ENCODE measurements at regions not wholly inside any gene's neighbourhood (a gene's known extent, or its start where the extent isn't known, plus 50 kb on each side); places are given as distances from the start of the nearest gene placed in this dataset.
A peak's percentile ranks its signal among the peaks of the same experiment; 100 is the strongest.

- Mint-ChIP-seq H3K27ac (no peak overlapping the region), H3K4me3 (no peak overlapping the region), H3K9me3 (no peaks in the 10 kb centered on the region), H3K4me1 (no peaks in the 10 kb centered on the region), H3K27me3 (peaks cover 2% of the 10 kb centered on the region), H3K36me3 (ENCODE audit: low read depth) (no peaks in the 10 kb centered on the region)
- DNase-seq (no peak), ATAC-seq (no peak)
Measured at GRCh38 chr1:58104960-58105359, 441.6 kb downstream of the OMA1 start.

- no peaks in the 10 kb centered on the region for H3K9me3 Mint-ChIP-seq
- H3K27ac Mint-ChIP-seq: no peak overlapping the region
- DNase-seq (no peak), ATAC-seq (no peak)
- no peaks in the 10 kb centered on the region for H3K27me3 Mint-ChIP-seq
- no peaks in the 10 kb centered on the region for H3K4me1 Mint-ChIP-seq
- H3K4me3 Mint-ChIP-seq: no peak overlapping the region
- H3K36me3 Mint-ChIP-seq (ENCODE audit: low read depth): no peaks in the 10 kb centered on the region
Measured at GRCh38 chr1:58096714-58097113, 449.8 kb downstream of the OMA1 start.

GRCh38 chr1:58095183-58095582 is 451.3 kb downstream of the OMA1 start:
- Mint-ChIP-seq H3K9me3 (no peaks in the 10 kb centered on the region), H3K36me3 (ENCODE audit: low read depth) (no peaks in the 10 kb centered on the region), H3K27me3 (no peaks in the 10 kb centered on the region), H3K27ac (no peak overlapping the region), H3K4me3 (no peak overlapping the region), H3K4me1 (no peaks in the 10 kb centered on the region)
- ATAC-seq (no peak), DNase-seq (no peak)

GRCh38 chr1:58094221-58094620 is 452.3 kb downstream of the OMA1 start:
- Mint-ChIP-seq H3K4me3 (no peak overlapping the region), H3K27me3 (no peaks in the 10 kb centered on the region), H3K9me3 (no peaks in the 10 kb centered on the region), H3K27ac (no peak overlapping the region), H3K4me1 (no peaks in the 10 kb centered on the region), H3K36me3 (ENCODE audit: low read depth) (no peaks in the 10 kb centered on the region)
- DNase-seq (no peak), ATAC-seq (no peak)

- Mint-ChIP-seq H3K4me3 (no peak overlapping the region), H3K36me3 (ENCODE audit: low read depth) (no peaks in the 10 kb centered on the region), H3K27me3 (no peaks in the 10 kb centered on the region), H3K27ac (no peak overlapping the region), H3K9me3 (no peaks in the 10 kb centered on the region), H3K4me1 (no peaks in the 10 kb centered on the region)
- DNase-seq (no peak), ATAC-seq (no peak)
Measured at GRCh38 chr1:58090640-58091039, 455.9 kb downstream of the OMA1 start.

GRCh38 chr1:58089898-58090534 is 456.5 kb downstream of the OMA1 start:
- Mint-ChIP-seq H3K9me3 (no peaks in the 10 kb centered on the region), H3K36me3 (ENCODE audit: low read depth) (no peaks in the 10 kb centered on the region), H3K4me1 (no peaks in the 10 kb centered on the region), H3K27me3 (no peaks in the 10 kb centered on the region), H3K27ac (no peak overlapping the region), H3K4me3 (no peak overlapping the region)
- DNase-seq (no peak), ATAC-seq (no peak)

- Mint-ChIP-seq H3K36me3 (ENCODE audit: low read depth) (no peaks in the 10 kb centered on the region), H3K9me3 (no peaks in the 10 kb centered on the region), H3K4me3 (no peak overlapping the region), H3K27ac (no peak overlapping the region), H3K4me1 (no peaks in the 10 kb centered on the region), H3K27me3 (no peaks in the 10 kb centered on the region)
- no peak for DNase-seq
- peak; percentile 66 for ATAC-seq
Measured at GRCh38 chr1:58084266-58084665, 462.3 kb downstream of the OMA1 start.

GRCh38 chr1:58082596-58082995 is 463.9 kb downstream of the OMA1 start:
- DNase-seq (no peak), ATAC-seq (no peak)
- no peaks in the 10 kb centered on the region for H3K36me3 Mint-ChIP-seq (ENCODE audit: low read depth)
- peaks cover 2% of the 10 kb centered on the region for H3K27me3 Mint-ChIP-seq
- no peaks in the 10 kb centered on the region for H3K9me3 Mint-ChIP-seq
- no peak overlapping the region for H3K27ac Mint-ChIP-seq
- H3K4me1 Mint-ChIP-seq: no peaks in the 10 kb centered on the region
- no peak overlapping the region for H3K4me3 Mint-ChIP-seq

- H3K27me3 Mint-ChIP-seq: peaks cover 2% of the 10 kb centered on the region
- no peak for ATAC-seq
- DNase-seq: no peak
- no peaks in the 10 kb centered on the region for H3K9me3 Mint-ChIP-seq
- H3K4me3 Mint-ChIP-seq: no peak overlapping the region
- no peak overlapping the region for H3K27ac Mint-ChIP-seq
- no peaks in the 10 kb centered on the region for H3K36me3 Mint-ChIP-seq (ENCODE audit: low read depth)
- H3K4me1 Mint-ChIP-seq: no peaks in the 10 kb centered on the region
Measured at GRCh38 chr1:58076258-58076657, 470.3 kb downstream of the OMA1 start.

GRCh38 chr1:58075188-58075578 is 471.3 kb downstream of the OMA1 start:
- Mint-ChIP-seq H3K27ac (no peak overlapping the region), H3K4me3 (no peak overlapping the region), H3K9me3 (no peaks in the 10 kb centered on the region), H3K27me3 (peaks cover 2% of the 10 kb centered on the region), H3K4me1 (no peaks in the 10 kb centered on the region), H3K36me3 (ENCODE audit: low read depth) (no peaks in the 10 kb centered on the region)
- ATAC-seq (no peak), DNase-seq (no peak)

- Mint-ChIP-seq H3K9me3 (no peaks in the 10 kb centered on the region), H3K27me3 (no peaks in the 10 kb centered on the region), H3K27ac (no peak overlapping the region), H3K4me1 (no peaks in the 10 kb centered on the region), H3K36me3 (ENCODE audit: low read depth) (no peaks in the 10 kb centered on the region), H3K4me3 (no peak overlapping the region)
- DNase-seq: no peak
- ATAC-seq: no peak
Measured at GRCh38 chr1:58072450-58072849, 474.1 kb downstream of the OMA1 start.

- no peaks in the 10 kb centered on the region for H3K9me3 Mint-ChIP-seq
Measured at GRCh38 chr1:58067082-58067481, 479.4 kb downstream of the OMA1 start.

GRCh38 chr1:58065520-58065919 is 481.0 kb downstream of the OMA1 start:
- DNase-seq (no peak), ATAC-seq (no peak)
- Mint-ChIP-seq H3K36me3 (ENCODE audit: low read depth) (no peaks in the 10 kb centered on the region), H3K27ac (no peak overlapping the region), H3K27me3 (no peaks in the 10 kb centered on the region), H3K4me1 (no peaks in the 10 kb centered on the region), H3K9me3 (no peaks in the 10 kb centered on the region), H3K4me3 (no peak overlapping the region)

More at GRCh38 chr1:58067082-58067481, 479.4 kb downstream of the OMA1 start:
- no peak for ATAC-seq
- no peaks in the 10 kb centered on the region for H3K4me1 Mint-ChIP-seq
- H3K27ac Mint-ChIP-seq: no peak overlapping the region
- no peaks in the 10 kb centered on the region for H3K27me3 Mint-ChIP-seq
- DNase-seq: no peak
- no peak overlapping the region for H3K4me3 Mint-ChIP-seq
- H3K36me3 Mint-ChIP-seq (ENCODE audit: low read depth): no peaks in the 10 kb centered on the region

- H3K27ac Mint-ChIP-seq: no peak overlapping the region
- H3K27me3 Mint-ChIP-seq: no peaks in the 10 kb centered on the region
- no peak for DNase-seq
- no peak overlapping the region for H3K4me3 Mint-ChIP-seq
- H3K36me3 Mint-ChIP-seq (ENCODE audit: low read depth): no peaks in the 10 kb centered on the region
- no peak for ATAC-seq
- H3K4me1 Mint-ChIP-seq: no peaks in the 10 kb centered on the region
- no peaks in the 10 kb centered on the region for H3K9me3 Mint-ChIP-seq
Measured at GRCh38 chr1:58064166-58064565, 482.4 kb downstream of the OMA1 start.

- Mint-ChIP-seq H3K27ac (no peak overlapping the region), H3K36me3 (ENCODE audit: low read depth) (no peaks in the 10 kb centered on the region), H3K4me1 (no peaks in the 10 kb centered on the region), H3K9me3 (no peaks in the 10 kb centered on the region), H3K27me3 (no peaks in the 10 kb centered on the region), H3K4me3 (no peak overlapping the region)
- DNase-seq: no peak
- ATAC-seq: no peak
Measured at GRCh38 chr1:58063095-58063494, 483.4 kb downstream of the OMA1 start.

GRCh38 chr1:58062635-58063034 is 483.9 kb downstream of the OMA1 start:
- H3K27ac Mint-ChIP-seq: no peak overlapping the region
- no peaks in the 10 kb centered on the region for H3K9me3 Mint-ChIP-seq
- no peaks in the 10 kb centered on the region for H3K27me3 Mint-ChIP-seq
- DNase-seq: no peak
- H3K4me3 Mint-ChIP-seq: no peak overlapping the region
- H3K36me3 Mint-ChIP-seq (ENCODE audit: low read depth): no peaks in the 10 kb centered on the region
- no peak for ATAC-seq
- H3K4me1 Mint-ChIP-seq: no peaks in the 10 kb centered on the region

Measured in activated naive CD8-positive, alpha-beta T cell treated with anti-CD3 and anti-CD28 coated beads, Interleukin-2, amount 50 U/mL, for 24 hours (primary cell).